ENCODE measurements at regions not wholly inside any gene's neighbourhood (a gene's known extent, or its start where the extent isn't known, plus 50 kb on each side); places are given as distances from the start of the nearest gene placed in this dataset.

DNA sequence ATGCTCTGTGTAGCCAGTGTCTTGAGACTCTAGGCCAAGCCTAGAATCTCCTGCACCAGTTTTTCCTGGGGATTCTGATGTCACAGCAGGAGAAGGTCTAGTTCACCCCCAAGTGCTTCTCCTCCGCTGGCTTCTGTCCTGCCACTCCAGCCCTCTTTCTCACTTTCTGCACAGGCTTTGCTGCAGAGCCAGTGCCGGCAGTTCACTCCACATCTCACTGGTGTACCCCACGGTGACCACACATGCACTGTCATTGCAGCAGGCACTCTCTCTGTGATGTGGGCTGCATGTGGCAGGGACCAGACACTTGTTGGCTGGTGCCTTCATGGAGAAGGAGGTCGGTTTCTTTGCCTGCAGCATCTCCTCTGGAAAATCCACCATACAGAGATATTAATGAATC lies 643.8 kb upstream of the GALNTL6 start:
- Histone ChIP-seq H3K4me1 (no peaks in the 10 kb centered on the region), H3K36me3 (no peaks in the 10 kb centered on the region), H3K9me3 (peaks cover 5 to 31% of the 10 kb centered on the region in 2 donors), H3K4me3 (no peak overlapping the region), H3K27ac (no peak overlapping the region), H3K27me3 (no peaks in the 10 kb centered on the region)
- intact Hi-C loops (cut with DNase I; ENCODE audit: low total_unique reads): no loop called here
- TF ChIP-seq POLR2A (IDR thresholded peaks at IDR 0.05) (no peak), POLR2AphosphoS5 (IDR thresholded peaks at IDR 0.05) (no peak)
- TF ChIP-seq, protein P1, sequence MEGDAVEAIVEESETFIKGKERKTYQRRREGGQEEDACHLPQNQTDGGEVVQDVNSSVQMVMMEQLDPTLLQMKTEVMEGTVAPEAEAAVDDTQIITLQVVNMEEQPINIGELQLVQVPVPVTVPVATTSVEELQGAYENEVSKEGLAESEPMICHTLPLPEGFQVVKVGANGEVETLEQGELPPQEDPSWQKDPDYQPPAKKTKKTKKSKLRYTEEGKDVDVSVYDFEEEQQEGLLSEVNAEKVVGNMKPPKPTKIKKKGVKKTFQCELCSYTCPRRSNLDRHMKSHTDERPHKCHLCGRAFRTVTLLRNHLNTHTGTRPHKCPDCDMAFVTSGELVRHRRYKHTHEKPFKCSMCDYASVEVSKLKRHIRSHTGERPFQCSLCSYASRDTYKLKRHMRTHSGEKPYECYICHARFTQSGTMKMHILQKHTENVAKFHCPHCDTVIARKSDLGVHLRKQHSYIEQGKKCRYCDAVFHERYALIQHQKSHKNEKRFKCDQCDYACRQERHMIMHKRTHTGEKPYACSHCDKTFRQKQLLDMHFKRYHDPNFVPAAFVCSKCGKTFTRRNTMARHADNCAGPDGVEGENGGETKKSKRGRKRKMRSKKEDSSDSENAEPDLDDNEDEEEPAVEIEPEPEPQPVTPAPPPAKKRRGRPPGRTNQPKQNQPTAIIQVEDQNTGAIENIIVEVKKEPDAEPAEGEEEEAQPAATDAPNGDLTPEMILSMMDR (IDR thresholded peaks at IDR 0.05): no peak
- no peak for DNase-seq (ENCODE audit: low spot score in 2 of 2)

DNA sequence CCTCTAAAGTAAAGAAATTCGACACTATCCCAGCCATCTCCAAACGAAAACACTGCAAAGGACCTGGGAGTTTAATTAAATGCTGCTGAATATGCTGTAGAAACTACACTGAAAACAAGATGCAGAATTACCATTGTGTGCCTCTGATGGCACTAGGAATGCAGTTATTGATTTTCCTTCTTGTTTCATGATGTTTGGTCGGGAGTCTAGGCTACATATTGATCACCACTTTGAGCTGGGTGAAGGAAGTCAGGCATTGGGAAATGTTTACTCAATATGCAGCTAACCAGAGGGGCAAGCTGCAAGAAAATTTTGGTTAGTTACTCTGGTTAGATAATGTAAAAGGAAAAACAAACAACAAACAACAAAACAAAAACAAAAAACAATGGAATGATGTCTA lies 650.7 kb upstream of the GALNTL6 start:
- intact Hi-C loops (cut with DNase I; ENCODE audit: low total_unique reads): no loop called here
- H3K4me3 ChIP-seq: no peak overlapping the region
- H3K27me3 ChIP-seq: no peaks in the 10 kb centered on the region
- no peak overlapping the region for H3K27ac ChIP-seq
- DNase-seq (ENCODE audit: low spot score in 2 of 2): no peak
- H3K9me3 ChIP-seq: peaks cover 0 to 7% of the 10 kb centered on the region in 2 donors
- H3K36me3 ChIP-seq: no peaks in the 10 kb centered on the region
- no peaks in the 10 kb centered on the region for H3K4me1 ChIP-seq
- TF ChIP-seq, protein P1 (IDR thresholded peaks at IDR 0.05): no peak
- no peak for TF ChIP-seq POLR2A (IDR thresholded peaks at IDR 0.05)
- TF ChIP-seq POLR2AphosphoS5 (IDR thresholded peaks at IDR 0.05): no peak

DNA sequence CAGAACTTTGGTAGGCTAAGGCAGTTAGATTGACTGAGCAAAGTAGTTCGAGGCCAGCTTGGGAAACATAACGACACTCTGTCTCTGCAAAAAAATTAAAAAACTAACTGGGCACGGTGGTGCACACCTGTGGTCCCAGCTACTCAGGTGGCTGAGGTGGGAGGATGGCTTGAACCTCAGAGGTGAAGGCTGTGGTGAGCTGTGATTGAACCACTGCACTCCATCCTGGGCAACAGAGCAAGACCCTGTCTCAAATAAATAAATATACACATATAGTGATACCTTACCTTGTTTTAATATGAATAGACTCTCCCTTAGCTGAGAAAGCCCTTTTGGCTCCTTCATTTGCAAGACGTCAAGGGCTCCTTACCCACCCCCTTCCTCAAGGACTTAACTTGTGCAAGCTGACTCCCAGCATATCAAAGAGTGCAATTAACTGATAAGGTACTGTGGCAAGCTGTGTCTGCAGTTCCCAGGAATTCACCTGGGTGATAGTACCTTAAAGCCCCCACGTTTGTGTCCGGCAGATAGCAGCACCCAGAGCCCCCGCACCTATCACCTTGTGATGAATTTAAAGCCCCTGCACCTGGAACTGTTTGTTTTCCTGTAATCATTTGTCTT lies 655.6 kb upstream of the GALNTL6 start:
- Histone ChIP-seq H3K4me3 (no peak overlapping the region), H3K27me3 (no peaks in the 10 kb centered on the region), H3K27ac (no peak overlapping the region), H3K36me3 (no peaks in the 10 kb centered on the region), H3K4me1 (no peaks in the 10 kb centered on the region), H3K9me3 (no peaks in the 10 kb centered on the region)
- TF ChIP-seq POLR2AphosphoS5 (IDR thresholded peaks at IDR 0.05): no peak
- TF ChIP-seq, protein P1 (IDR thresholded peaks at IDR 0.05): no peak
- no peak for TF ChIP-seq POLR2A (IDR thresholded peaks at IDR 0.05)
- intact Hi-C loops (cut with DNase I; ENCODE audit: low total_unique reads): no loop called here
- DNase-seq (ENCODE audit: low spot score in 2 of 2): no peak

GRCh38 chr4:171142639-171143038 lies 670.6 kb upstream of the GALNTL6 start:
- Histone ChIP-seq H3K9me3 (no peaks in the 10 kb centered on the region), H3K27me3 (no peaks in the 10 kb centered on the region), H3K36me3 (no peaks in the 10 kb centered on the region), H3K27ac (no peak overlapping the region), H3K4me3 (no peak overlapping the region), H3K4me1 (no peaks in the 10 kb centered on the region)
- intact Hi-C loops (cut with DNase I; ENCODE audit: low total_unique reads): no loop called here
- DNase-seq (ENCODE audit: low spot score in 2 of 2): no peak
- TF ChIP-seq POLR2A (IDR thresholded peaks at IDR 0.05) (no peak), POLR2AphosphoS5 (IDR thresholded peaks at IDR 0.05) (no peak)
- TF ChIP-seq, protein P1 (IDR thresholded peaks at IDR 0.05): no peak

DNA sequence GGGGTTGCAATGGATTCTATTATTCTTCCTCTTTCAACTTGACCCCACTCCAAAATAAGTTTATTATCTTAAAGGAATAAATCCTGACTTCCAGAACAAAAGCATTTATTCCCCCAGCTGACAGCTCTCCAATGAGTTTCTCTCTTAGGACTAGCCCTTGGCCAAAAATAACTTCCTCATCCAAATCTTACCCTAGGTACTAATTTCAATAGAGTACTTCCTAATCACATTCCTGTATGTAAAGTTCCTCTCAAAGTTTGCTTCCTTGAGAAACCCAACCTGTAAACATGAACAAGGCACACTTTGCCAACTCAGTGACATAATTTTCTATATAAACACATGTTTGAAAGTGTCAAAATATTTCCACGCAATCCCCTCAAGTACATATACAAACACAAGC lies 671.2 kb upstream of the GALNTL6 start:
- no peak overlapping the region for H3K4me3 ChIP-seq
- intact Hi-C loops (cut with DNase I; ENCODE audit: low total_unique reads): no loop called here
- no peaks in the 10 kb centered on the region for H3K36me3 ChIP-seq
- H3K27me3 ChIP-seq: no peaks in the 10 kb centered on the region
- TF ChIP-seq POLR2AphosphoS5 (IDR thresholded peaks at IDR 0.05): no peak
- TF ChIP-seq POLR2A (IDR thresholded peaks at IDR 0.05): no peak
- TF ChIP-seq, protein P1 (IDR thresholded peaks at IDR 0.05): no peak
- no peak for DNase-seq (ENCODE audit: low spot score in 2 of 2)
- no peaks in the 10 kb centered on the region for H3K9me3 ChIP-seq
- no peaks in the 10 kb centered on the region for H3K4me1 ChIP-seq
- H3K27ac ChIP-seq: no peak overlapping the region

Measured in breast epithelium (tissue), 4 donors.